ENCODE measurements at regions not wholly inside any gene's neighbourhood (a gene's known extent, or its start where the extent isn't known, plus 50 kb on each side); places are given as distances from the start of the nearest gene placed in this dataset.

GRCh38 chr10:47225928-47226645 is 73.9 kb upstream of the GDF10 start:
- H3K4me3 ChIP-seq (ENCODE audit: low read depth, low read length): no peak overlapping the region
- H3K79me2 ChIP-seq (ENCODE audit: control insufficient read depth, insufficient read depth, low read length, unreplicated experiment): no peaks in the 10 kb centered on the region
- H3K36me3 ChIP-seq (ENCODE audit: insufficient read depth, low read length): no peaks in the 10 kb centered on the region
- H3K27ac ChIP-seq (ENCODE audit: low read depth, low read length): no peak overlapping the region
- no peaks in the 10 kb centered on the region for H3K4me1 ChIP-seq (ENCODE audit: control insufficient read depth, insufficient read depth, low read length, unreplicated experiment)
- H3K27me3 ChIP-seq (ENCODE audit: insufficient read depth, low read length): peaks cover 76% of the 10 kb centered on the region
- H2AFZ ChIP-seq (ENCODE audit: low read length, unreplicated experiment): no peak overlapping the region

DNA sequence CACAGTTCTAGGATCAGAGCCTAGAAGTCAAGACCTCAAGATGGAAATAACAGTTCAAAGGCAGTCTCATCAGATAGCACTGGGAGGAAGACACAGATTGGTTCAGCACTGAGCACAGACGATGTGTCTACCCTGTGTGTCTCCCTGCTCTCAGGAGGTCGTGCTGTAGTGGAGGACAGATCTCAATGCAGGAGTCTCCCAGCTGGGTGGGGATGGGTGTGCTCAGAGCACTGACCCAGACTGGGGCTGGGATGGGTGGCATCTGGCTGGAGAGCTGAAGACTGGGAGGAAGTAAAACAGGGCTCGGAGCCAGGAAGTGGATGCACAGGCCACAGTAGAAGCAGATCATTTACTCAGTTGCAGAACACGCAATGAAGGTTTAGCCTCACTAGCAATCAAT is 69.5 kb upstream of the GDF10 start:
- Histone ChIP-seq H3K27ac (ENCODE audit: low read depth, low read length) (no peak overlapping the region), H3K4me1 (ENCODE audit: control insufficient read depth, insufficient read depth, low read length, unreplicated experiment) (no peaks in the 10 kb centered on the region), H2AFZ (ENCODE audit: low read length, unreplicated experiment) (no peak overlapping the region), H3K36me3 (ENCODE audit: insufficient read depth, low read length) (no peaks in the 10 kb centered on the region), H3K27me3 (ENCODE audit: insufficient read depth, low read length) (peaks cover 68% of the 10 kb centered on the region), H3K4me3 (ENCODE audit: low read depth, low read length) (no peak overlapping the region), H3K79me2 (ENCODE audit: control insufficient read depth, insufficient read depth, low read length, unreplicated experiment) (no peaks in the 10 kb centered on the region)

GRCh38 chr10:47230957-47231356 is 69.0 kb upstream of the GDF10 start:
- no peak overlapping the region for H3K27ac ChIP-seq (ENCODE audit: low read depth, low read length)
- H3K4me1 ChIP-seq (ENCODE audit: control insufficient read depth, insufficient read depth, low read length, unreplicated experiment): no peaks in the 10 kb centered on the region
- no peak overlapping the region for H2AFZ ChIP-seq (ENCODE audit: low read length, unreplicated experiment)
- H3K27me3 ChIP-seq (ENCODE audit: insufficient read depth, low read length): peaks cover 63% of the 10 kb centered on the region
- no peaks in the 10 kb centered on the region for H3K36me3 ChIP-seq (ENCODE audit: insufficient read depth, low read length)
- no peaks in the 10 kb centered on the region for H3K79me2 ChIP-seq (ENCODE audit: control insufficient read depth, insufficient read depth, low read length, unreplicated experiment)
- no peak overlapping the region for H3K4me3 ChIP-seq (ENCODE audit: low read depth, low read length)

DNA sequence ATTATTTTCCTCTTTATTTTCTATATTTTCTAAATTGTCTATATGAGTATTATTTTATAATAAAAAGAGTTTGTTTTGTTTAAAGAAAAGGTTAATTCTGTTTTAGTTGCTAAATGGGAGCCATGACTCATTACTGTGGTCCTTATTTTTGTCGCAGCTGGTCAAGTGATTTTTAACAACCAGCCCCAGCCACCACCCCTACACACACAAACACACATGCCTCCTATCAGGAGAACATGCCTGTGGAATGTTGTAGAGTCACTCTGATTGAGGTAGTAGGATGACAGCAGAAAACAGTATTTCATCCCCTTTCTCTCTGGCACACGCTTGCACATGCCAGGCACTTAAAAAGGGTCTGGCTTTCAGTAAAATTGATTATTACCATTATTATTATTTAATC is 68.6 kb upstream of the GDF10 start:
- Histone ChIP-seq H3K27me3 (ENCODE audit: insufficient read depth, low read length) (peaks cover 59% of the 10 kb centered on the region), H3K79me2 (ENCODE audit: control insufficient read depth, insufficient read depth, low read length, unreplicated experiment) (no peaks in the 10 kb centered on the region), H3K4me1 (ENCODE audit: control insufficient read depth, insufficient read depth, low read length, unreplicated experiment) (no peaks in the 10 kb centered on the region), H3K36me3 (ENCODE audit: insufficient read depth, low read length) (no peaks in the 10 kb centered on the region), H3K27ac (ENCODE audit: low read depth, low read length) (no peak overlapping the region), H2AFZ (ENCODE audit: low read length, unreplicated experiment) (no peak overlapping the region), H3K4me3 (ENCODE audit: low read depth, low read length) (no peak overlapping the region)

DNA sequence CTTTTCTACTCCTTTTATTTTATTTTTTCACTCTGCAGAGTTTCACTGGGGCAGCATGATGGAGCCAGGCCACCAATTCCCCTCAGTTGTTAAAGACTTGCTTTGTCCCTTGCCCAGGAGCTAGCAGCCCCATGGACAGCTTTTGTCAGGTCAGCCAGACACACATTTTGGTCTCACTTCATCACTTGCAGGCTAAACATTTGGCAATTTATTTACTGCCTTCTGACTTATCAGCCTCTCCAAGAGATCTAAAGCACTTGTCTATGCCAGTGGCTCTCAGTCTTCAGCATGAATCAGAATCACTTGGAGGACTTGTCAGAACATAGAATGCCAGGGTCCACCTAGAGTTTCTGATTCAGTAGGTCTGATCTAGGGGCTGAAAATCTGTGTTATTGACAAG is 66.4 kb upstream of the GDF10 start:
- no peaks in the 10 kb centered on the region for H3K79me2 ChIP-seq (ENCODE audit: control insufficient read depth, insufficient read depth, low read length, unreplicated experiment)
- H3K36me3 ChIP-seq (ENCODE audit: insufficient read depth, low read length): no peaks in the 10 kb centered on the region
- no peaks in the 10 kb centered on the region for H3K4me1 ChIP-seq (ENCODE audit: control insufficient read depth, insufficient read depth, low read length, unreplicated experiment)
- H2AFZ ChIP-seq (ENCODE audit: low read length, unreplicated experiment): no peak overlapping the region
- no peak overlapping the region for H3K27ac ChIP-seq (ENCODE audit: low read depth, low read length)
- peaks cover 45% of the 10 kb centered on the region for H3K27me3 ChIP-seq (ENCODE audit: insufficient read depth, low read length)
- no peak overlapping the region for H3K4me3 ChIP-seq (ENCODE audit: low read depth, low read length)

DNA sequence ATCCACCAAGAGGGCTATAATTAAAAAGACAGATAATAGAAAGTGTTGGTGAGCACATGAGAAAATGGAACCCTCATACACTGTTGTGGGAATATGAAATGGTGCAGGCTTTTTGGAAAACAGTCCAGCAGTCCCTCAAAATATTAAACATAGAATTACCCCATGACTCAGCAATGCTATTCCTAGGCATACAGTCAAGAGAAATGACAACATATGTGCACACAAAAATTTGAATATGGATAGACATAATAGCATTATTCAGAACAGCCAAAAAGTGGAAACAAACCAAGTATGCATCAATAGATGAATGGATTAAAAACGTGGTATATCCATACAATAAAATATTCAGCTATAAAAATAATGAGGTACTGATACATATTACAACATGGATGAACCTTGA is 64.5 kb upstream of the GDF10 start:
- Histone ChIP-seq H3K79me2 (ENCODE audit: control insufficient read depth, insufficient read depth, low read length, unreplicated experiment) (no peaks in the 10 kb centered on the region), H2AFZ (ENCODE audit: low read length, unreplicated experiment) (no peak overlapping the region), H3K27me3 (ENCODE audit: insufficient read depth, low read length) (peaks cover 43% of the 10 kb centered on the region), H3K4me3 (ENCODE audit: low read depth, low read length) (no peak overlapping the region), H3K36me3 (ENCODE audit: insufficient read depth, low read length) (no peaks in the 10 kb centered on the region), H3K27ac (ENCODE audit: low read depth, low read length) (no peak overlapping the region), H3K4me1 (ENCODE audit: control insufficient read depth, insufficient read depth, low read length, unreplicated experiment) (no peaks in the 10 kb centered on the region)

- Histone ChIP-seq H3K36me3 (ENCODE audit: insufficient read depth, low read length) (no peaks in the 10 kb centered on the region), H3K27me3 (ENCODE audit: insufficient read depth, low read length) (peaks cover 45% of the 10 kb centered on the region), H3K79me2 (ENCODE audit: control insufficient read depth, insufficient read depth, low read length, unreplicated experiment) (no peaks in the 10 kb centered on the region), H3K27ac (ENCODE audit: low read depth, low read length) (no peak overlapping the region), H2AFZ (ENCODE audit: low read length, unreplicated experiment) (no peak overlapping the region), H3K4me1 (ENCODE audit: control insufficient read depth, insufficient read depth, low read length, unreplicated experiment) (no peaks in the 10 kb centered on the region), H3K4me3 (ENCODE audit: low read depth, low read length) (no peak overlapping the region)
Observed at GRCh38 chr10:47237316-47238260, 62.4 kb upstream of the GDF10 start.

DNA sequence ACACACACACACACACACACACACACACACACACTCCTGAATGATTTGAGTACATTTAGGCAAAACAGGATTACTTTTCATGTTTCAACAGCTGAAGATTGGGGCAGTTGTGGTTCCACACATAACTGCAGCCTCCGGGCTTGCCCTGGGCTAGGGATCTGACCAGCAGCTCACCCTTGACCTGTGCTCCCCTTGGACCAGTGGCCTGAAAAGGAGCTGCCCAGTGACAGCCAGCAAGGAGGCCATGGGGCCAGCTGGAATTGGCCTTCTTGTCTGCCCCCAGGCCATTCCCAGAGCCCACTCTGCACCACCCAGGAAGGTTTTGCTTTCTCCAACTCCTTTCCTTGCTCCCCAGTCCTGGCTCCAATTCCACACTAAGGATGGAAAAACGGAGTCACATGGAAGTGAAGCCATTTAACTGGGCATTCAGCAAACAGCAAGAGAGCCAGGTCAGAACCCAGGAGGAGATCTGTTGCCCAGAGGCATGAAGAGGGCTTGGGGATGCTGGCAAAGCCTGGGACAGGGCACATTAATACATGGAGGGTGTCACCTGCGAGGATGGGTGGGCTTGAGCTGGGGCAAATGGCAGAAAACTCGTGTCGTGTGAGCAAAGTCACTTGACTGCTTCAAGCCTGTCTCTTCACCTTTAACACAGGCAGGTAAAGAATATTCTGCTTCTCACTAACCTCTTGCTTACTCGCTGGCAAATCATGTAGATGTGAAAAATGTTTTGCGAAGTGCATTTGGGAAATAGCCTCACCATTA is 61.5 kb upstream of the GDF10 start:
- Histone ChIP-seq H3K27ac (ENCODE audit: low read depth, low read length) (no peak overlapping the region), H3K79me2 (ENCODE audit: control insufficient read depth, insufficient read depth, low read length, unreplicated experiment) (no peaks in the 10 kb centered on the region), H3K4me1 (ENCODE audit: control insufficient read depth, insufficient read depth, low read length, unreplicated experiment) (no peaks in the 10 kb centered on the region), H3K36me3 (ENCODE audit: insufficient read depth, low read length) (no peaks in the 10 kb centered on the region), H2AFZ (ENCODE audit: low read length, unreplicated experiment) (no peak overlapping the region), H3K27me3 (ENCODE audit: insufficient read depth, low read length) (peaks cover 37% of the 10 kb centered on the region), H3K4me3 (ENCODE audit: low read depth, low read length) (no peak overlapping the region)

GRCh38 chr10:47239211-47239610 is 60.8 kb upstream of the GDF10 start:
- H3K4me3 ChIP-seq (ENCODE audit: low read depth, low read length): no peak overlapping the region
- H3K27me3 ChIP-seq (ENCODE audit: insufficient read depth, low read length): peaks cover 30% of the 10 kb centered on the region
- no peaks in the 10 kb centered on the region for H3K4me1 ChIP-seq (ENCODE audit: control insufficient read depth, insufficient read depth, low read length, unreplicated experiment)
- H3K36me3 ChIP-seq (ENCODE audit: insufficient read depth, low read length): no peaks in the 10 kb centered on the region
- no peak overlapping the region for H2AFZ ChIP-seq (ENCODE audit: low read length, unreplicated experiment)
- no peak overlapping the region for H3K27ac ChIP-seq (ENCODE audit: low read depth, low read length)
- no peaks in the 10 kb centered on the region for H3K79me2 ChIP-seq (ENCODE audit: control insufficient read depth, insufficient read depth, low read length, unreplicated experiment)

- Histone ChIP-seq H3K27ac (ENCODE audit: low read depth, low read length) (no peak overlapping the region), H2AFZ (ENCODE audit: low read length, unreplicated experiment) (no peak overlapping the region), H3K4me3 (ENCODE audit: low read depth, low read length) (no peak overlapping the region), H3K27me3 (ENCODE audit: insufficient read depth, low read length) (peaks cover 30% of the 10 kb centered on the region), H3K36me3 (ENCODE audit: insufficient read depth, low read length) (no peaks in the 10 kb centered on the region), H3K79me2 (ENCODE audit: control insufficient read depth, insufficient read depth, low read length, unreplicated experiment) (no peaks in the 10 kb centered on the region), H3K4me1 (ENCODE audit: control insufficient read depth, insufficient read depth, low read length, unreplicated experiment) (no peaks in the 10 kb centered on the region)
Observed at GRCh38 chr10:47240173-47240572, 59.8 kb upstream of the GDF10 start.

All from ACC112 (cell line).